GM21390 (cell line): ENCODE measurements at regions not wholly inside any gene's neighbourhood (a gene's known extent, or its start where the extent isn't known, plus 50 kb on each side); places are given as distances from the start of the nearest gene placed in this dataset.

Experiments used
- ATAC-seq: cut with Tn5 transposase; IDR thresholded peaks from one replicate; pipeline ENCODE4 v1.9.1; 2021; ENCODE audit not compliant: unreplicated experiment

DNA sequence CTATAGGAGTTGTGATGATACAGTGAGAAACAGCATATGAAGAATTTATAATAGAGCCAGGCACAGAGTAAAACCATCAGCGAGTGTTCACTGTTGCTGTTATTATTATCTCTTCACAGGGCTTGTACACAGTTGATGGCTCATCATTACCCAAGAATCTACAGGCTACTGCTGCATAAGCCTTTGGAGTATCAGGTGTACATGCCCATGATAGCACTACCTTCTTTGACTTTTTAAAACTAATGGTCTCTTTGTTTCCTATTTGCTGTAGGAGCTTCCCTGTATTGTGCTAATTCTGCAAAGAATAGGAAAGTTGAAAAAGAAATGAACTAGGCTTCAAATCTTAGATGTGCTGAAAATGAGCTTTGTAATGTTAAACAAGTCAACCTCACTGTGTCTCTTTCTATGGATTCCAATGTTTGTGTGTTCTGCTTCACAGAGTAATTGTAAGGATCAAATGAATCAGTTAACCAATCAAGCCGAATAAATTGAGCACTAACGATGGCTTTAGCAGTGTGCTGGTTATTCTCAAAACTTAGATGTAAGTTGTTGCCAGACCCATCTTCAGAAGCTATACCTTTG lies 138.8 kb downstream of the TUSC7 start:
- ATAC-seq = no peak

DNA sequence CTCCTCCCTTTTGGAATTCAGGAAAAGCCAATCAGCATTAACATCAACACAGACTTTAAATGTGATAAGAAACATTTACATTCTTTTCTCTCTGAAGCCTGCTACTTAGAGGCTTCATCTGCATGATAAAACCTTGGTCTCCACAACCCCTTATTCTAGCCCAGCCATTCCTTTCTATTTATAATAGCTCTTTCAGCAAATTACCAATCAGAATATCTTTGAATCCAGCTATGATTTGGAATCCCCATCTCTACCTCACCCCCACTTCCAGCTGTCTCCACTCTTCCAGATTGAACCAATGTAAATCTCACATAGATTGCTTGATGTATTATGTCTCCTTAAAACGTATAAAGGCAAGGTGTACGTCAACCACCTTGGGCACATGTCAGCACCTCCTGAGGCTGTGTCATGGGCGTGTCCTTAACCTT lies 139.7 kb downstream of the TUSC7 start:
- no peak for ATAC-seq

DNA sequence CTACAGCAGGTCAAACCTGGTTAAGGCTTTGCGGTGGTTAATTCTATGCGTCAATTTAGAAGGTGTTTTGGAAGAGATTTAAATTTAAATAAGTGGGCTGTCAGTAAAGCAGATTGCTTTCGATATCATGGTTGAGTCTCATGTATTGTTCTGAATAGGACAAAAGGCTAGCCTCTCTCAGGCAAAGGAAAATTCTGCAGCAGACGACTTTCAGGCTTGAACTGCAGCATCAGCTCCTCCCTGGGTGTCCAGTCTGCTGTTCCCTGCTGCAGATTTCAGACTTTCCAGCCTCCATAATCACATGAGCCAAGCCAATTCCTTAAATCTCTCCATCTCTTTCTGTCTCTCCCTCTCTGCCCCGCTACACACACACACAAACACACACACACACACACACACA lies 143.2 kb downstream of the TUSC7 start:
- no peak for ATAC-seq

DNA sequence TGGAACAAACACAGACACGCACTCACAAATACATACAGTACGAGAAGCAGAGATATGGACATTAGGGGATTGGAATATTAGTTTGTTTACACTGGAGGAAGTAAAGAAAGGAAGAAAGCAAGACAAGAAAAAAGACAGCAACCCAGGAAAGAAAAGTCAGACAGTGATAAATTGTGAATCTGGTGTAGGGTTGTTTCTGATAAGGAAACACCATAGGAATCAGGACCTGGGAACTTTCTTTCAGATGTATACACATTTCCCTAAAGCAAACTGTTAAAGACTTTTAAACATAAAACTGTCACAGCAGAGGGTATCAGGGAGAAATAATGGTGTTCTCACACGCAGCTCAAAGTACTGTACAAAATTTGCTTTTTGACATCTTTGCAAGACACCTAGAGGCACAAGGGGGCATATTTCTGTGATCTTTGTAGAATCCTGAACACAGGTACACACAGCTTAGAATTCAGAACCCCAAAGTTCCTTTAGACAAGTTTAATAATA lies 153.7 kb downstream of the TUSC7 start:
- ATAC-seq = no peak

DNA sequence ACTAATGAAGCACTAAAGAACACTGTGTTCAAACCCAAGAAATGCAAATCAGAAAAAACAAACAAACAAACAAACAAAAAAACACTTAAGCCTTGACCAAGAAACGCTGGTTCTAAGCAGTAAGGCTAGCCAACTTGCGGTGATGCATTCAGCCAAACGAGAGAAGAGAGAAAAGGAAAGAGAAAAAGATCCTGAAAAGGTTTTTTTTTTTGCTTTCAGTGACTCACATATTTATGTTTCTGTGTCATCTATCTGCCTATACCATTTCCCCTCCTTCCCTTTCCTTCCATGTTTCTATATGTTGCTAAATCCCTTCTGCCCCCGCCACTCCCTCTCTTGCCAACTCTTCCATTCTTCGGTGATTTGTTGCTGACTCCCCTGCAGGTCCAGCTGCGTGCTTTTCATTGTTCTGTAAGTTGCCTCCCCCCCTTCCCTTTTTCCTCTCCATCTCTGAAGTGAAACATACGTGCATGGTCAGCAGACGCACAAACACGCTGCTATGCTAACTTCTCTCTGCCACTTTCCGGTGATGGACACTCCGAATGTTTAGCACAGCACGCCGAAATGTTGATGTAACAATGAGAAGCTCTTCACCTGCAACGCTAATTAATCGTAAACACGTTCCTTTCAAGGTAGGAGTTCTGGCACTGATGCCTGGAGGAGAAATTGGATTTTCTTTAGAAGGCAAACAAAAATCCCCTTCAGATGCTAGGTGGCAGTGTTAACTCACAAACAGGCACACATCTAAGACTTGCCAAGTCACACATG lies 154.4 kb downstream of the TUSC7 start:
- ATAC-seq = peak; percentile 73

DNA sequence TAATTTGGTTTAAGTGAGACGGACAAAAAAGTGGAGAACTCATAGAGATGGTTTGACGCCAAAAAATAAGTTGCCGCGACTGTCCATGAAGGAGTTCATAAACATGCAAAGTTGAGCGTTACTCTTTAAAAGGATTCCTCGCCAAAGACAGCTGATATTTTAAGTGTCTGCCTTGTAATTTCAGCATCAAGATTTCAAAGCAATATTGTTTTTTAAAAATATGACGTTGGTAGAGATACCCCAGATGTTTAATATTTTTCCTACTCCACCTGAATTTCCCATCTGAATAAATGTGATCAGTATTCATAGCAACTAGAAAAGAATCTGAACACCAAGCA lies 155.0 kb downstream of the TUSC7 start:
- no peak for ATAC-seq

DNA sequence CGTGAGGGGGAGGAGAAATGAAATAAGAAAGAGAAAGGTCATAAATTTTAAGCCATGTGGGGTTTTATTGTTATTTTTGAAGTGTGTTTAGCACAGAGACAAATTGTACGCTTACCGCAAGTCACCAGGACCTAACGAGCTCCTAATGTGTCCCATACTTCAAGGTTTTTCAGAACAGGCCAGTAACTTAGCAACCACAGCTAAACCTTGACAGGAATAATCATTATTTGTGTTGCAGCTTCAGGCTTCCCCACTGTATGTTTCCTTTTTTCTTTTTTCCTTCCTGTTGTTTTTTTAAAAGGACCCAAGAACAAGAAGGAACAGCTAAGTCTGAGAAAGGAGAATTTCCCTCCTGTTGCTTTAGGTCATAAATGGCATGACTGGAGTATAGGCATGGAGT lies 160.8 kb downstream of the TUSC7 start:
- no peak for ATAC-seq

DNA sequence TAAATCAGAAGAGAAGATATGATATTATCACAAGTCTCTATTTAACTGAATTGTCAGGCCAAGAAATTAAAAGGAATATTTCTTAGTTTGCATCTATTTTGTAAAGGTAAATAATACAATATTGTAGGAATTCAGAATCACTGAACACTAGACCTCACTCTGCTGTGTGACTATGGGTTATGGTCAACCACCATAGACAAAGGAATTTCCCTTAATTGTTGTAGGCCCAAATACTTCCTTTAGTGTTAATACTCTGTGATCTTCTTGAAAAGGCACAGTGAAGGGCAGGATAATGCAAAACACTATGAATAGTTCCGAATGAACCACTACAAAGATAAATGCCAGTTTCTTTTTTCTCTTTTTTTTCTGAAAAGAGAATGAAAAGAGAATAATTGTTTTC lies 162.3 kb downstream of the TUSC7 start:
- ATAC-seq = no peak

DNA sequence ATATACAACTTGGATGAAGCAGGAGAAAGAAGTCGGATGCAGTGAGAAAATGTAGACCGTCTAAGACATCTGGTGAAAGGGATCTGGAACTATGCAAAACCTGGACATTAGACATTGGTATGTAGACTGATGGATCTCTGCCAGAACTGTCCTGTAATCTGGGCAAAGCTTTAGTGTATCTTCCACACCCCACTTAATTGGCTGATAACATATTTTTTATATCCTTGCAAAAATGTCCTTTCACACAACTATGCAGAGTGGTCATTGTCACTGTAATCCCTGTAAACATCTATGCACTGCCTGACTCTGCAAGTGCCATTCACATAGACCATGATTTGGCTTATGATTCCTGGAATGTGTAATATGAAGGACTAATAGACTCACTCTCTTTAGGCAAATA lies 163.1 kb downstream of the TUSC7 start:
- no peak for ATAC-seq

DNA sequence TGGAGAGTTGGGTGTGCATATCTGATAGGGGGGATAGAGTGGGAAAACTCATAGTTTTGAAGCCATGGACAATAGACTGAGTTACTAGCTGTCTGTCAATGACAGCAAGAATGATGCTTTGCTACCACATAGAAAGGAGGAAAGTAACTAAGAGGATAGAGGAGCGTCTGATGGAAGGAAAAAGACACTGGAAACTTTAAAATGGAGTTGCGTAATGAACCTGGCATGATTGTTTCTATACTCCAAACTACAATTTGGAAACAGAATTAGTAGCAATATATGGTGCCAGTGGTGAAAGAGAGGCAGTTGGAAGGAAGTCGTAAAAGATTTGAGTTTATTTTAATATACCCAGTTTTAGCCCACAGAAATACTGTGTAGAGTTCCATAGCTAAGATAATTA lies 163.6 kb downstream of the TUSC7 start:
- ATAC-seq = no peak

DNA sequence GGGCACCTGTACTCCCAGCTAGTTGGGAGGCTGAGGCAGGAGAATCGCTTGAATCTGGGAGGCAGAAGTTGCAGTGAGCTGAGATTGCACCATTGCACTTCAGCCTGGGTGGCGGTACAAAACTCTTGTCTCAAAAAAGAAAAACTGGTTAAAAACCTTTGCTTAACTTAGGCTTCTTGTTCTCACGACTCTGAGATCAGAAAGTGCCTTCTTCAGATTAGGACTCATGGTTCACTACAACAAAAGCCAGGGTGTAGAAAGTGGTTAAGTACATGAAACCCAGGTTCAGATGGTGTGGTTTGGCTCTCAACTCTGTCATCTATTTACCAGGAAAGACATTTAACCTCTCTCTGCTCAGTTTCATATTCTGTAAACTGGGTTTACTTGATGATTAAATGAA lies 168.4 kb downstream of the TUSC7 start:
- ATAC-seq = peak; percentile 95

DNA sequence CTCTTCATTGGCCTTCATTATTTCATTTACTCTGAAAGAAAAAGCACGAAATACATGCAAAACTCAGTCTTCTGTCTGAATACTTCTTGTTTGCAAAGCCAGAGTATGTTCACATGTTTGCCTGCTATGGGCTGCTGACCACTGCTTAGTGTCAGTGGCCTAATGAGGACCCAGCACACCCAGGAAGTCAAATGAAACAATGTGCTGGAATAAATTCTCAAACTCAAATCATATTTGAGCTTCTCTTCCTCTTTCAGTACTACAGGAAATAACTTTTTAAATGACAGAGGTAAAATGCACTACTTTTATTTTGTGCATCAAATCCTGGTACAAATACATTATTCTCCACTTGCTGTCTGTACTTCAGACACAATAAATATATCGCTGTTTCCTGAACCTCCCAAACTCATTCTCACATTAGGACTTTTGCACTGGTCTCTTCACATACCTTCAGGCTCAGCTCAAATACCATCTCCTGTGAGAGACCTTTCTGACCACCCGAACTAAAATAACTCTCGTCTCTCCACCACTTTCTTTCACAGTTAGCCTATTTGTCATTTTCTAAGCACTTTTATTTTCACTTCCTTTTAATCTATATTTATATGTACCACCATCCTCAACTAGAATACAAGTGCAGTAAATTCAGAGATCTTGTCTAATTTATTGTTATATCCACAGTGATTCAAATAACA lies 176.8 kb downstream of the TUSC7 start:
- peak; percentile 97 for ATAC-seq

DNA sequence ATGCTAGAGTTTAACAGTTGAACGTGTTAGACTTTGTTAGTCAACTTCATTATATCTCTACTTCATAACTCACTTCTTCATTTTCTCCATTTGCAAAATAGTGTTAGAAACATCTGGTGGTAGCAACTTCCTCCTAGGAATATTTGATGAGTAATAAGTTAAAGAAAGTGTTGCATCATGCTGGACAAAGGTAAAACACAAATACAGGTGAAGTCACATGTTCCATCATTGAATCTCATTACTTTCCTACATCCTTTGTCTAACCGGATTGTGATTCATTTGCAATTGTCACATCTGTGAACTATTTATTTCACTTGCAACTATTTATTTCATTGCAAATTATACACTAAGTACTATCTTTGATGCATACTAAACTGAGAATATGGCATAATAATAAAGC lies 186.5 kb downstream of the TUSC7 start:
- no peak for ATAC-seq

DNA sequence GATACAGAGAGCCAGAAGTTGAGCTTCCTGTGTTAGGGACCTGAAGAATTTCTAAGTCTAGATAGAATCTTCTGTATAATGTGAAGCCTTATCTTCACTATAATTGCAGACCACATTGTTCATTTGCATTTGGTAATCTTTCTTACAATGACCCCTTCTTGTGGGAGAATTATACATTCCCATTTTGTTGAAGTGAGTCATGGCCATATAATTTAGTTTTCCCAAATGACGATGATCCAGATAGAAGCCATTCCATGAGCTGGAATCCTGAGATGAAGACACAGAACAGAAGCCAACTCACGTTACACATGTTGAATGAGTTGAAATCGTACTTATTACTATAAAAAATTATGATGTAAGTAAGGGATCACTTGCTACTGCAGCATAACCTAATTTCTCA lies 187.8 kb downstream of the TUSC7 start:
- ATAC-seq = no peak

DNA sequence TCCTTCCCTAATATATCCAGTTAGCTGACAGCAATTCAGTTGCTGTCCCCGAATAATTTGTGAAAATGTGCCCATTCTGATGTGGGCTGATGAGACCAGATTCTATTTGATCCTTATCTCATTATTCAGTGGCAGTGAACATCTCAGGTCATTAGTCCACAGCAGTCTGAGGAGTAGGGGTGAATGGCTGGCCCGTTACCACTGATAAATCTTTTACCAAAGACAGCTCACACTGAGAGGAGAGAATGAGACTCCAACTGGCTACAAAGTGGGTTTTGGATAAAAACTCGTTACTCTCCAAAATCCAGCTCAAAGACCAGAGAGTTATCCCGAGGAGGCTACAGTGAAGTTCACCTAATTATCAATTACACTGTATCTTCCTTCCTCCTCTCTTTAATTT lies 189.7 kb downstream of the TUSC7 start:
- no peak for ATAC-seq

DNA sequence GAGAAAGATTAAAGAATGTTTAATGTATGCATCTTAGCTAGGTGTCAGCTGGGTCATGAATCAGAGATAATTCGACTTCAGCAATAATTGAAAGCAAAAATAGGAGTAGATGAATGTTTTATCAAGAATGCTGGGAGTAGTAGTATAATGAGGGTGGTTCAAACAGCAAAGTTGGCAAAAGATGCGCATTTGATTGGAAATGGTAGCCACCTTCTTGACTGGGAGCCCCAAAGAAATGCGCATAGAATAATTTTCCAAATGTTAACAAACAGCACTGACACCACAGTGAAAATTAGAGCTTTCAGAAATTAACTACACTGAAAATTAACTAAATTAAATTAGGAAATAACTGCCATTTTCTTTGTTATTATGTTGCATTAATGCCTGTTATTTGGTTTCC lies 195.8 kb downstream of the TUSC7 start:
- no peak for ATAC-seq

DNA sequence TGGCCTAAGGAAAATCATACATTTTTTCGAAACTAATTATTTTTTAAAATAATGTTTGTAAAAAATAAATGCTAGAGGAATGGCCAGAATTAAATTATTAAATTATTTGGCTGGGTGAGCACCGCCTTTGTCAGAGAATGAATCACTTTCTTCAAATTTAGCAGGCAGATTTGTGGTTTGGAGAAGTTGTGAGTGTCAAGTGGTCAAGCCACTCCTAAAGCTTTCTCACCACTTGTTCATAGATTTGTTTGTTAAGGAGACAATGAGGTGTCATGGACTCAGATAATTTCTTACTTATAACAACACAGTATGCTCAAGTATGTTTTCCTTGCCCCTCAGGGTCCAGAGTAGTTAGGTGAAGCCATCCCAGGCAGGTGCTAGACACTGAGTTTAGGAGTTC lies 196.2 kb downstream of the TUSC7 start:
- no peak for ATAC-seq

DNA sequence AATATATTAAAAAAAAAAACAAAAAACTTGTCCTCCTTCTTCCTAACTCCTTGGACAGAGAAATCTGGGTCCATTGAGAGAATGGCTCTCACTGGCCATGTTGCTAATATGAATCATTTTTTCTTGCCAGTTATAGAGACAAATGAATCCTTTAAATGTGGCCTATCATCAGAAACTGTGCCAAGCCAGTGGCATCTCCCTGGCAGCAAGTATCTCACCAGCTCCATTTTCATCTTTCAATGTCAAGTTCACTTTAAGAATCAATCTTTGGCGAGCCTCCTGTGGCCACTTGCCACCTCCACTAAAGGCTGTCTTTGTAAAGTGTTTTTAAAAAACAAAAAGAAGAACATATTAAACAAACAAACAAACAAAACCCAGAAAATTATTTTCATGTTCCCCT lies 202.5 kb downstream of the TUSC7 start:
- no peak for ATAC-seq

DNA sequence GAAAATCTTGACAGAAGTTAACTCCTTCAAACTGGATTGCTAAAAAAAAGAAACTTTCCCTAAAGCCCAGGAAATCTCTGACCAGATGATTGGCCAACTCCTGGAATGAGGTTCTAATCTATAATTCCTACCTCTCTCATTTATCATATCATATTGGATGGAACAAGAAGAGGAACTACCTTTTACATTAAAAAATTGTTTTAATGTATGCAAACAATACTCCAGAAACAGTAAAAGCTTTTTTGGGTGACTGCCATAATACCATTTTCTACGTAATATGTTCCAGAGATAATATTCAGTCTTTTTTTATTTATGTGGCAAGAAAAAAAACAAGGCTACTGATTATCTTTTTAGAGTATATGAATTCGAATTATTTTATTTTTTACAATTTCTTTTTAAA lies 204.4 kb downstream of the TUSC7 start:
- ATAC-seq = no peak

DNA sequence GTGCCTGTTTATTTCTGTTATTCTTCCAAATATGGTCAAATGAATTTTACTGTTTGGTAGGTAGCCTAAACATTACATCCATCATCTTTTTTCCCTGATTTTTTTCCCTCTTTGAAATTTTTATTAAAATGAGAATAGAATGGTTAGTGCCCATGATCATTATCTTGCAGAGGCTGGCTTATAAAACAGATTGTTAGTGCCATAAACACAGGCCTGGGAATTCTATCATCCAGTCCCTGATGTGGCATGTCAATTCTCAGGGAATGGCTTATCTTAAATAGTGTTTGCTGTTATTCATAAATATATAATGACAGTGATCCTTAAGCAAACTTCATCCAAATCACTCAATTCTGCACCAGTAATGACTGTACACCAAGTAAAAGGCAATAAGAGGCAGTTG lies 207.3 kb downstream of the TUSC7 start:
- ATAC-seq = no peak

DNA sequence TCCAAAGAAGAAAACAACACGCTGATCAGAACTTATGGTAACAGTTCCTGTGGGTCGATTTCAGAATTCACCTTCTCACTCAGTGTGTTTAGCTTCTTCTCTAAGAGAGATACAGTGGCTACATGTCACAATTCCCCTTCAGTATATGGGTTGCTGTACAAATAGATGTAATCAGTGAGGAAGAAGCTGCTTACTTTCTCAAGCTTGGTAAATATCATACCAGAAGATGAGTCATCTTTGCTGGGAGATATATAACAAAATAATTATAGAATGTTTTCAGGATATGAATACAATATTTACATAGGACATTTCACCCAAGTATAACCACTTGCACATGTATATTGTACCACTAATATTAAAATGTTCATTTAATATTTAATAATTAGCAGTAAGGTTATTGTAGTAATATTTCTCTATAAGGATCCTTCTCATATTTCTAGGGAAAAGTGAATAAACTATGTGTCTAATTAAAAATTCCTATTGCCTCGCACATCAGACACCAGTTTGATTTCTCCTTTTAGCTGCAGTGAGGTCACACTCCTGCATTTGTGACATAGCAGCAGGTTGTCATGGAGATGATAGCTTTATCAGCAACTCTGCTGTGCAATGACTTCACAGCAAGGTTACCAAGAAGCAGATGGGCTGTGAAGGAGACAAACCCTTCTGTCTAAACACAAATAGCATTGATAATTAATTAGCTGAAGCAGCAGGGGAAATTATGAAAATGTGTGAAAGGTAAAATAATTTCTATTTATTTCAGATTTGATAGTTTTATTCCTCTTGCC lies 211.4 kb downstream of the TUSC7 start:
- no peak for ATAC-seq

DNA sequence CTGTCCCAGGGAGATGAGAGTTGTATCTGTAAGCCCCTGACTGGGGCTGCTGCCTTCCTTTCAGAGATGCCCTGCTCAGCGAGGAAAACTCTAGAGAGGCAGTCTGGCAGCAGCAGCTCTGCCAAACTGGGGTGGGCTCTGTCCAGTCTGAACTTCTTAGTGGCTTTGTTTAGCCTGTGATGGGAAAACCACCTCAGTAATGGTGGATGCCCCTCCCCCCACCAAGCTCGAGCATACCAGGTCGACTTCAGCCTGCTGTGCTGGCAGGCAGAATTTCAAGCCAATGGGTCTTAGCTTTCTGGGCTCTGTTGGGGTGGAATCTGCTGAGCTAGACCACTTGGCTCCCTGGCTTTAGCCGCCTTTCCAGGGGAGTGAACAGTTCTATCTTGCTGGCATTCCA lies 218.3 kb downstream of the TUSC7 start:
- ATAC-seq = no peak
